ENCODE measurements at regions not wholly inside any gene's neighbourhood (a gene's known extent, or its start where the extent isn't known, plus 50 kb on each side); places are given as distances from the start of the nearest gene placed in this dataset.

DNA sequence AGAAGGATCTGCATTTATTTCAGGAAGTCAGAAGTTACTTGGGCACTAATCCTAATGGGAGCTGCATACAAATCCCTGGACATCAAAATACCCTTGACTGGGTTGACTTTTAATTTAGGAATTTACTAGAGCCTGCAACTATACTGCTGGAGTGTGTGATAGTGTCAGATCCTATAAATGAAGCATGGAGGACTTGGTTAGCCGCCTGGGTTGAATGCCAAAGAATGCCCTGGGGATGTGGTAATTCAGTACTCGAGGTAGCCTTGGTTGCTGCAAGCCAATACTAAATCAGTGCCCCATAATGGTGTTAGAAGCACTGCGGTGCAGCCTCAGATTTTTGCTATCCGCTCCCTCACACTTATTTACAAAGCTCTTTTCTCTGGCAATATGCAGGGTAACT lies 184.9 kb downstream of the CAPZA3 start:
- TF ChIP-seq ZFX (IDR thresholded peaks at IDR 0.05; ENCODE audit: borderline replicate concordance) (no peak), CTCF (IDR thresholded peaks at IDR 0.05) (no peak)
- H3K27ac ChIP-seq, result no peak overlapping the region

GRCh38 chr12:18923721-18924120 lies 185.8 kb downstream of the CAPZA3 start:
- TF ChIP-seq CTCF (IDR thresholded peaks at IDR 0.05) (no peak), ZFX (IDR thresholded peaks at IDR 0.05; ENCODE audit: borderline replicate concordance) (no peak)
- no peak overlapping the region for H3K27ac ChIP-seq

DNA sequence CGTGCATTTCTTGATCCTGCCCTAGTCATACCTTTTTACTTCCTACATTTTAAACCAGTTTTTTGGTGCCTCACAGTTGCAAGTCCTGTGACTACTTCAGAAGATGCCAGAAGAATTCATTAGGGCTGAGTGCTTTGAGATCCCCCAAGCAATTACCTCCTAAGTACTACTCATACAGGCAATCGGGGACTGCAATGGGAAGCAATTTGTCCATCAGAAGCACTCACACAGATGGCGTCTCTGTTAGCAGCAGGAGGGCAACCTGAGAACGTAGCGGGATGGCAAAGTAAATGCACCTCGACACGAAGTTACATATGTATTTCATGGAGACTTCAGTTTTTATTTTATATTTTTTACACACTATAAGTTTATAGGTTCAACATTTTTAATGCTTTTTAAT lies 188.3 kb downstream of the CAPZA3 start:
- H3K27ac ChIP-seq, result no peak overlapping the region
- TF ChIP-seq ZFX (IDR thresholded peaks at IDR 0.05; ENCODE audit: borderline replicate concordance), result no peak
- TF ChIP-seq CTCF (IDR thresholded peaks at IDR 0.05), result no peak

- no peak overlapping the region for H3K27ac ChIP-seq
- TF ChIP-seq CTCF (IDR thresholded peaks at IDR 0.05) (no peak), ZFX (IDR thresholded peaks at IDR 0.05; ENCODE audit: borderline replicate concordance) (no peak)
These were observed 194.3 kb downstream of the CAPZA3 start for GRCh38 chr12:18932211-18932610.

- H3K27ac ChIP-seq, result no peak overlapping the region
- TF ChIP-seq CTCF (IDR thresholded peaks at IDR 0.05) (no peak), ZFX (IDR thresholded peaks at IDR 0.05; ENCODE audit: borderline replicate concordance) (no peak)
These were observed 194.8 kb downstream of the CAPZA3 start for GRCh38 chr12:18932715-18933114.

- TF ChIP-seq CTCF (IDR thresholded peaks at IDR 0.05) (no peak), ZFX (IDR thresholded peaks at IDR 0.05; ENCODE audit: borderline replicate concordance) (no peak)
- no peak overlapping the region for H3K27ac ChIP-seq
These were observed 194.1 kb upstream of the PLEKHA5 start for GRCh38 chr12:18935371-18935965.

DNA sequence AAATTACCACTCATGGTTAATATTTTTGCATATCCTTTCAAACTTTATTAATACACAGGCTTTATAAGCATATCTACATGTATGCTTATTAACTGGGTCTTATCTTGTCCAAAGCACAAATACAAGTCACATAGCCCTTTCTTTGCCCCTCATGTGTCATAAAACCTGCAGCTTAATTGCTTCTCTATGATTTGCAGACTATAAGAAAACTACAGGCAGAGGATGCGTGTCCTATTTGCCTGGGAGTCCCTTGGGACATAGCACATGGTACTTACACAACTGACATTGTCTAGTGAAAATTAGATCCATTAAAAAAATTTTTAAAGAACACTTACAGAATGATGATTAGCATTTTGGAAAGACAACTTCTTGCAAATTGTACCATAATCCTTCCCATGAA lies 190.5 kb upstream of the PLEKHA5 start:
- H3K27ac ChIP-seq, result no peak overlapping the region
- TF ChIP-seq ZFX (IDR thresholded peaks at IDR 0.05; ENCODE audit: borderline replicate concordance), result no peak
- no peak for TF ChIP-seq CTCF (IDR thresholded peaks at IDR 0.05)
